Muscle layer of colon (tissue), 2 donors: ENCODE measurements at regions not wholly inside any gene's neighbourhood (a gene's known extent, or its start where the extent isn't known, plus 50 kb on each side); places are given as distances from the start of the nearest gene placed in this dataset.
"Not testable (repeated sequence)": the region's sequence is repeated elsewhere in the genome, so short reads cannot be mapped to it uniquely, and the experiment has no call there.

Experiments used
- H3K27ac ChIP-seq: one replicate; pipeline ENCODE4 v1.7.0; 2013; ENCODE audit warnings: low read depth, mild to moderate bottlenecking, low read length, moderate library complexity
- H3K27me3 ChIP-seq, 2 donors: one replicate each; pipeline ENCODE4 v1.7.0; 2013; ENCODE audit warnings: low read length in 2 of 2, mild to moderate bottlenecking in 2 of 2; ENCODE audit not compliant: insufficient read depth in 2 of 2, control insufficient read depth in 1 of 2
- H3K36me3 ChIP-seq: one replicate; pipeline ENCODE4 v1.7.0; 2013; ENCODE audit warnings: mild to moderate bottlenecking, low read length; ENCODE audit not compliant: insufficient read depth
- H3K4me1 ChIP-seq: one replicate; pipeline ENCODE4 v1.7.0; 2013; ENCODE audit warnings: mild to moderate bottlenecking, low read length; ENCODE audit not compliant: insufficient read depth
- H3K4me3 ChIP-seq, 2 donors: one replicate each; pipeline ENCODE4 v1.7.0; 2013; ENCODE audit warnings: low read length in 2 of 2, low read depth in 1 of 2, mild to moderate bottlenecking in 1 of 2, moderate library complexity in 1 of 2
- H3K9ac ChIP-seq: one replicate; pipeline ENCODE4 v1.7.0; 2013; ENCODE audit warnings: low read length
- H3K9me3 ChIP-seq: one replicate; pipeline ENCODE4 v1.7.0; 2013; ENCODE audit warnings: mild to moderate bottlenecking, low read length
- donor health status: abdominal sarcoma.
- donor health status: Adenocarcinoma of cecum.

GRCh38 chr1:118390955-118391354 lies 205.9 kb upstream of the SPAG17 start:
- Histone ChIP-seq H3K4me1 (no peaks in the 10 kb centered on the region), H3K9me3 (no peaks in the 10 kb centered on the region), H3K27ac (no peak overlapping the region), H3K9ac (no peak overlapping the region), H3K27me3 (no peaks in the 10 kb centered on the region), H3K4me3 (no peak overlapping the region), H3K36me3 (no peaks in the 10 kb centered on the region)

DNA sequence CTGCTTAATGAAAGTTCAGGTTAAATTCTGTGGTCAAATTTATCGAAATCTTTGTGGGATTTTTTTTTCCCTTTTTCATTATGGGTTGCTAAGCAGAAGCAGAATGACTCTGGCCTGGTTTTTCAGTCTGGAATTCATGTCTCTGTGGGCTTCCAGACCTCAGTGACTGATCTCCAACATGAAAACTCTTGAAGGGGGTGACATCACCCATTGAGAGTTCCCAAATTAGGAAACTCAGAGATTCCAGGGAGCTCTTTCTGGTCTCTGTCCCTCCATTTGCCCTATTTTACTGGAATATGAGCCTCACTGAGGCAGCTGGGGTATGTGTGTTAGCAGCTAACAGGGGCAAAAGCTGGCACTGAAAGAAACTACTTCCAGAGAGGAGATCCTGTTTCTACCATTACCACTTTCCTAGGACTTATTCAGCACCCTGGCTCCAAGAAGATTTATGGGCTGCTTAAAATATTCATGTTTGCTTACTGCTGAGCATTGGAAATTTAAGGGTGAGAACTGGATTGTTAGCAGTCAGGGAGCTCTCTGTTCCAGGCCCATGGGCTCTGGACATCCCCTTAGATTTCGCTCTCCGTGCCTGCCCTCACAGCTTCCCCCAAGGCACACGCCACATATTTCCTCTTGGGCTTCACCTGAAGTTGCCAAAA lies 203.4 kb upstream of the SPAG17 start:
- Histone ChIP-seq H3K9ac (no peak overlapping the region), H3K27ac (no peak overlapping the region), H3K9me3 (no peaks in the 10 kb centered on the region), H3K4me1 (no peaks in the 10 kb centered on the region), H3K4me3 (no peak overlapping the region), H3K36me3 (no peaks in the 10 kb centered on the region), H3K27me3 (no peaks in the 10 kb centered on the region)

DNA sequence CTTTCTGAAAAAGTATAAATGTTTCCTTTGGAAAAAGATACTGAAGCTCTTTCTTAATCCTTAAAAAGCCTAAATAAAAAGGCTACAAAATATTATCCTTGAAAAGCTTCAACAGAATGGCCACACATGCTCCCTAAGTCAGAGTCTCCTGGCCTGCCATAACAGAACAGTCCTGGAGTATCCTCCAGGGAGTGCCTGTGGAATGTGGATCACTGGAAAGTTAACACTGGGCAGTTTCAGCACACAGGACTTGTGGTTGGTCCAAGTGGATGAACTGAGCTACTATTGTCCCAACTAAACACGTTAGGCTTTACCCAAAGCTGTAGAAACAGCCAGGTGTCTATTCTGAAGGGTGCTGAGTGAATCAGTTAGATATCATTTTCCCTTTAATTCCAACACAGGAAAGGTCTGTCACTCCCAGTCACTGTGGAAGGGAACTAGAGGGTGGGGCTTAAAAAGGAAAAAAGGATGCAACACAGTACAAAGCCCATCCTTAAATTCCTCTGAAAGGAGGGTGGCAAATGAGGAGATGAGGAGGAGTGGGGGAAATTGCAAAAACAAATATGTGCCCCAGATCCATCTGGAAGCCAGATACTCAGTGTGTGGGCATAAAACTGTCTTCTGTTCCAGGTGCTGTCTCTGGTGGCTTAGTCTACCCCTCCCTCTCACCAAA lies 196.3 kb upstream of the SPAG17 start:
- H3K27ac ChIP-seq = no peak overlapping the region
- H3K9me3 ChIP-seq = no peaks in the 10 kb centered on the region
- no peaks in the 10 kb centered on the region for H3K36me3 ChIP-seq
- H3K4me3 ChIP-seq = no peak overlapping the region
- H3K9ac ChIP-seq = no peak overlapping the region
- no peaks in the 10 kb centered on the region for H3K27me3 ChIP-seq
- no peaks in the 10 kb centered on the region for H3K4me1 ChIP-seq

DNA sequence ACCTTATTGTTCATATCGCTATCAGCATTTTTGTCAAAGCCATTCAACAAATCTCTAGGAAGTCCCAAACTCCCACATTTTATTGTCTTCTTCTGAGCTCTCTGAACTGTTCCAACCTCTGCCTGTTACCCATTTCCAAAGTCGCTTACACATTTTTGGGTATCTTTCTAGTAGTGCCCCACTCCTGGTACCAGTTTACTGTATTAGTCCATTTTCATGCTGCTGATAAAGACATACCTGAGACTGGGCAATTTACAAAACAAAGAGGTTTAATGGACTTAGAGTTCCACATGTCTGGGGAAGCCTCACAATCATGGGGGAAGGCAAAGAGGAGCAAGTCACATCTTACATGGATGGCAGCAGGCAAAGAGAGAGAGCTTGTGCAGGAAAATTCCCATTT lies 192.2 kb upstream of the SPAG17 start:
- not testable (repeated sequence) for H3K9ac ChIP-seq, H3K27me3 ChIP-seq, H3K36me3 ChIP-seq, H3K9me3 ChIP-seq, H3K4me3 ChIP-seq, H3K4me1 ChIP-seq, H3K27ac ChIP-seq

DNA sequence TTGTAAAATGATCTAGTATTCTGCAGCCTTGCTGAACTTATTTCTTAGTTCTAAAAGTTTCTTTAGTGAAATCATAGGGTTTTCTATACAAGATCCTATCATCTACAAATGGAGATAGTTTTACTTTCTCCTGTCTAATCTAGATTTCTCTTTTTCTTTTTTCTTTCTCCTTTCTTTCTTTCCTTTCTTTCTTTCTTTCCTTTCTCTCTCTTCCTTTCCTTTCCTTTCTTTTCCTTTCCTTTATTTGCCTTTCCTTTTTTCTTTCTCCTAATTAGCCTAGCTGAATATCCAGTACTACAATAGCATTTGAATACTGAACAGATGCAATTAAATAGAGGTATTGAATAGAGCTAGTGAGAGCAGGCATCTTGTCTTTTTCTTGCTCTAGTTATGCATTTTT lies 186.6 kb upstream of the SPAG17 start:
- Histone ChIP-seq H3K9ac (no peak overlapping the region), H3K4me1 (no peaks in the 10 kb centered on the region), H3K4me3 (no peak overlapping the region), H3K36me3 (no peaks in the 10 kb centered on the region), H3K27ac (no peak overlapping the region), H3K27me3 (no peaks in the 10 kb centered on the region), H3K9me3 (peaks cover 4% of the 10 kb centered on the region)

DNA sequence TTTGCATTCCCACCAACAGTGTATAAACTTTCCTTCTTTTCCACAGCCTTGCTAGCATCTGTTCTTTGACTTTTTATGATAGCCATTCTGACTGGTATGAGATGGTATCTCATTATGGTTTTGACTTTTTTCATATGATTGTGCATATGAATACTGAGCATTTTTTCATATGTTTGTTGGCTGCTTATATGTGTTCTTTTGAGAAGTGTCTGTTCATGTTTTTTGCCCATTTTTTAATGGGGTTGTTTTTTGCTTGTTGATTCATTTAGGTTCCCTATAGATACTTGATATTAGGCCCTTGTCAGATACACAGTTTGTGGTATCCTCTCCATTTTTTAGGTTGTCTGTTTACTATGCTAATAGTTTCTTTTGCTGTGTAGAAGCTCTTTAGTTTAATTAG lies 185.8 kb upstream of the SPAG17 start:
- H3K9ac ChIP-seq = no peak overlapping the region
- no peaks in the 10 kb centered on the region for H3K4me1 ChIP-seq
- no peak overlapping the region for H3K4me3 ChIP-seq
- H3K27me3 ChIP-seq = no peaks in the 10 kb centered on the region
- no peaks in the 10 kb centered on the region for H3K36me3 ChIP-seq
- peaks cover 4% of the 10 kb centered on the region for H3K9me3 ChIP-seq
- H3K27ac ChIP-seq = no peak overlapping the region

DNA sequence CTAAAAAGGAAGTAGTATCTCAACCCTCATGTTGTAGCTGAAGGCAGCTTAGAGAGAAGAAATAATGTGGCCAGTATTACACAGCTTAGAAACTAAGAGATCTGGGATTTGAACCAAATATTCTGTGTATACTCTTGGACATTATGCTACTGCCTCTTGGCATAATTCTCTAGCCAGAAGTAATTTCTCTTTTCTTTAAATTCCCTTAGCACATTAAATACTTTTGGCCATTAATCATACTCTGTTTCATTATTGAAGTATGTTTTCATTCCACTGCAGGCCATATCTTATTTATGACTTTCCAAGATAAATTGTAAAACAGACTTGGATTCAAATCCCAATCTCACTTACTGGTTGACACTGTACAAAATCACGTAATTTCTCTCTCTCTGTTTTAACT lies 181.3 kb upstream of the SPAG17 start:
- Histone ChIP-seq H3K9me3 (peaks cover 4% of the 10 kb centered on the region), H3K27ac (no peak overlapping the region), H3K36me3 (no peaks in the 10 kb centered on the region), H3K4me1 (no peaks in the 10 kb centered on the region), H3K4me3 (no peak overlapping the region), H3K9ac (no peak overlapping the region), H3K27me3 (no peaks in the 10 kb centered on the region)

DNA sequence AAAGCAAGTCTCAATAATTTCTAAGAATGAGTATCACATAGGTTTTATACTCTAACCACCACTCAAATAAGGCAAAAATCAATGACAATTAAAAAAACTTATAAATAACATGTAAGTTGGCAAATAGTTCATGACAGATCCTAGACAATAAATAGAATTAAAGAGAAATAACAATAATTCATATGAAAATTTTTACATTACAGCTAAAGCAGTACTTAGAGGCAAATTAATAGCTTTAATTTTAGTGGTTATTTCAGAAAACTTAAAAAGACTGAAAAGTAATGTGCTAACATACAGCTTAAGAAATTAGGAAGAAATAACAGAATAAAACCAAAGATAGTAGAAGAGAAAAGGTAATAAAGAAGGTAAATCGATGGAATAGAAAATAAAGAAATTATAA lies 179.9 kb upstream of the SPAG17 start:
- H3K27me3 ChIP-seq = no peaks in the 10 kb centered on the region
- H3K9ac ChIP-seq = no peak overlapping the region
- H3K27ac ChIP-seq = no peak overlapping the region
- no peaks in the 10 kb centered on the region for H3K36me3 ChIP-seq
- H3K4me3 ChIP-seq = no peak overlapping the region
- H3K4me1 ChIP-seq = no peaks in the 10 kb centered on the region
- peaks cover 4% of the 10 kb centered on the region for H3K9me3 ChIP-seq

GRCh38 chr1:118363396-118363795 lies 178.4 kb upstream of the SPAG17 start:
- peaks cover 4% of the 10 kb centered on the region for H3K9me3 ChIP-seq
- H3K36me3 ChIP-seq = no peaks in the 10 kb centered on the region
- no peaks in the 10 kb centered on the region for H3K27me3 ChIP-seq
- no peak overlapping the region for H3K9ac ChIP-seq
- no peak overlapping the region for H3K27ac ChIP-seq
- H3K4me1 ChIP-seq = no peaks in the 10 kb centered on the region
- H3K4me3 ChIP-seq = no peak overlapping the region

DNA sequence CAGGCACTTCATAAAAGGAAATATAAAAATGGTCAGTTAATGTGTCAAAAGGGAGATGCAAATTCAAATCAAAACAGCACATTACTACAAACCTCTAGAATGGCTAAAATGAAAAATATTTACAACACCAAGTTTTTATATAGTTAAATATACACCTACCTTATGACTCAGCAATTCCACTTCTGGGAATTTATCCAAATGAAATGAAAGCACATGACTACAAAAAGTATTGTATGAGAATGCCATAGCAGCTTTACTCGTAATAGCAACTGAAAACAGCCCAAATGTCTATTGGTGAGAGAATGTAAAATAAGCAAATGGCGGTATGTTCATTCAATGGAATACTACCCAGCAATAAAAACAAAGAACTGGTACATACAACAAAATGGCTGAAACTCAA lies 175.8 kb upstream of the SPAG17 start:
- no peak overlapping the region for H3K4me3 ChIP-seq
- no peaks in the 10 kb centered on the region for H3K4me1 ChIP-seq
- no peak overlapping the region for H3K9ac ChIP-seq
- H3K27ac ChIP-seq = no peak overlapping the region
- H3K27me3 ChIP-seq = no peaks in the 10 kb centered on the region
- H3K36me3 ChIP-seq = no peaks in the 10 kb centered on the region
- peaks cover 4% of the 10 kb centered on the region for H3K9me3 ChIP-seq

DNA sequence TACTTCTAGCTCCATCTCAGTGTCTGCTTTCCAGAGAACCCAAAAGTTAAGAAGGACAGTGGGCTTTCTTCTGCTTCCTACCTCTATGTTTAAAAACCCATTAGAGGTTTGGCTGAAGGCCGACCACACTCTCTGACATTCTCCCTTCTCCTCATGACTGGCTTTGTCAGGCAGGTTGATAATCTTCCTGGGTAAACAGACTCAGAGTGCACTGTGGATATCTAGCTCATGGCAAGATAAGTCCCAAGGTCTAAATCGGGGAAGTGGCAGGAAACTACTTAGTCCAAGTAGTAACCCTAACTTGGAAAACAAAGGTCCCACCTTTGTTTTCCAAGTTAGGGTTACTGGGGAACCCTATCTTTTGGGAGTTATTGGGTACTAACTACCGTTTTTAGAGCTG lies 161.9 kb upstream of the SPAG17 start:
- no peaks in the 10 kb centered on the region for H3K9me3 ChIP-seq
- no peaks in the 10 kb centered on the region for H3K36me3 ChIP-seq
- H3K27ac ChIP-seq = no peak overlapping the region
- H3K4me1 ChIP-seq = no peaks in the 10 kb centered on the region
- no peak overlapping the region for H3K9ac ChIP-seq
- no peaks in the 10 kb centered on the region for H3K27me3 ChIP-seq
- H3K4me3 ChIP-seq = no peak overlapping the region
